ENCODE measurements at regions not wholly inside any gene's neighbourhood (a gene's known extent, or its start where the extent isn't known, plus 50 kb on each side); places are given as distances from the start of the nearest gene placed in this dataset.

DNA sequence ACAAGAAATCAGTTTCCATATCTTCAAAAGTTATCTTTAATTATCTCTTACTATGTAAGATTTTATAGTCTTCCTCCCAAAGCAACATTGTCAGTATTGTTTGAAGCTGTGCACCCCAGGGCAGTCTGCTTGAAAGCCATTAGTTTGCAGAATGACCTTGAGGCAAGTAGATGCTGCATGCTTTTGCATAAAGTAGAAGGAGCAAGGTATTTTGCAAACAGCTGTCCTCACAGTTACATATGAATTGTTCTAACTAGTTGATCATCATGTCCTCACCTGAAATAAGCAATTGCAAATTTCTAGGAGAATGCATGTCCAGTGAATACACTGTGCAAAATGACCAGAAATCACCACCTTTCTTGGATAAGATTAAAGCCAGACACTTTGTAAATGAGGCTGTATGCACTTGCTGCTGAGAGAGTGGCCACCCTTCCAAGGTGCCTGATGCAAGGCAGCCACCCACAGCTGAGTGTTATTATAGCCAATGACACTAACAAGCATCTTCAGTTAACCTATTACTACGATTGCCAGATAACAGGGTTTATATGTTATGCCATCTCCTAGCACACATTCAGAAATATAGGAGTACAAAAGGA, 730.0 kb upstream of the TMEM132C start:
- Mint-ChIP-seq H3K4me1 (ENCODE audit: low read depth, unreplicated experiment) (no peaks in the 10 kb centered on the region), H3K27me3 (ENCODE audit: unreplicated experiment) (no peaks in the 10 kb centered on the region), H3K36me3 (ENCODE audit: insufficient read depth, unreplicated experiment) (no peaks in the 10 kb centered on the region), H3K4me3 (ENCODE audit: low read depth, unreplicated experiment) (no peak overlapping the region), H3K9me3 (ENCODE audit: low read depth, unreplicated experiment) (peaks cover 8% of the 10 kb centered on the region), H3K27ac (ENCODE audit: unreplicated experiment) (no peak overlapping the region)
- DNase-seq = no peak
- CTCF ChIA-PET = no interaction called here
- TF ChIP-seq, protein P1, sequence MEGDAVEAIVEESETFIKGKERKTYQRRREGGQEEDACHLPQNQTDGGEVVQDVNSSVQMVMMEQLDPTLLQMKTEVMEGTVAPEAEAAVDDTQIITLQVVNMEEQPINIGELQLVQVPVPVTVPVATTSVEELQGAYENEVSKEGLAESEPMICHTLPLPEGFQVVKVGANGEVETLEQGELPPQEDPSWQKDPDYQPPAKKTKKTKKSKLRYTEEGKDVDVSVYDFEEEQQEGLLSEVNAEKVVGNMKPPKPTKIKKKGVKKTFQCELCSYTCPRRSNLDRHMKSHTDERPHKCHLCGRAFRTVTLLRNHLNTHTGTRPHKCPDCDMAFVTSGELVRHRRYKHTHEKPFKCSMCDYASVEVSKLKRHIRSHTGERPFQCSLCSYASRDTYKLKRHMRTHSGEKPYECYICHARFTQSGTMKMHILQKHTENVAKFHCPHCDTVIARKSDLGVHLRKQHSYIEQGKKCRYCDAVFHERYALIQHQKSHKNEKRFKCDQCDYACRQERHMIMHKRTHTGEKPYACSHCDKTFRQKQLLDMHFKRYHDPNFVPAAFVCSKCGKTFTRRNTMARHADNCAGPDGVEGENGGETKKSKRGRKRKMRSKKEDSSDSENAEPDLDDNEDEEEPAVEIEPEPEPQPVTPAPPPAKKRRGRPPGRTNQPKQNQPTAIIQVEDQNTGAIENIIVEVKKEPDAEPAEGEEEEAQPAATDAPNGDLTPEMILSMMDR (IDR thresholded peaks at IDR 0.05; ENCODE audit: unreplicated experiment) = no peak
- intact Hi-C loops (cut with micrococcal nuclease; ENCODE audit: unreplicated experiment) = loop anchor here (1.0 kb wide), 1 partner anchor 25 kb away; no protein-coding TSS in a partner anchor
- BruUV-seq (replicated peaks) = no TSS peak

DNA sequence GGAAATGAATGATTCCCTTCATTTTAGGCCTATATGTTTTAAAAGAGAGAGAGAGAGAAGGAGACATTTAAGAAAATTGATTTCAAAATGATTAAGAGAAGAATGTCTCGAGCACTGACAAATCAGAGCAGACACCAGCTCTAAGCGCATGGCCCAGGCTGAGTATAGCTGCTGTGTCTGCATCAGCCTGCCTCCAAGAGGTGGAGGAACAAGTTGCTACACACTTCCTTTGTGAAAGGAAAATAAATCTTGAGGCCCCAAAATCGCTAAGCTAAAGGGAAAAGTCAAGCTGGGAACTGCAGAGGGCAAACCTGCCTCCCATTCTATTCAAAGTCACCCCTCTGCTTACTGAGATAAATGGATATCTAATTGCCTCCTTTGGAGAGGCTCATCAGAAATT, 728.7 kb upstream of the TMEM132C start:
- Mint-ChIP-seq H3K27me3 (ENCODE audit: unreplicated experiment) (no peaks in the 10 kb centered on the region), H3K9me3 (ENCODE audit: low read depth, unreplicated experiment) (peaks cover 10% of the 10 kb centered on the region), H3K27ac (ENCODE audit: unreplicated experiment) (no peak overlapping the region), H3K4me1 (ENCODE audit: low read depth, unreplicated experiment) (no peaks in the 10 kb centered on the region), H3K4me3 (ENCODE audit: low read depth, unreplicated experiment) (no peak overlapping the region), H3K36me3 (ENCODE audit: insufficient read depth, unreplicated experiment) (no peaks in the 10 kb centered on the region)
- no TSS peak for BruUV-seq (replicated peaks)
- intact Hi-C loops (cut with micrococcal nuclease; ENCODE audit: unreplicated experiment) = no loop called here
- TF ChIP-seq, protein P1 (IDR thresholded peaks at IDR 0.05; ENCODE audit: unreplicated experiment) = no peak
- CTCF ChIA-PET = no interaction called here
- no peak for DNase-seq

DNA sequence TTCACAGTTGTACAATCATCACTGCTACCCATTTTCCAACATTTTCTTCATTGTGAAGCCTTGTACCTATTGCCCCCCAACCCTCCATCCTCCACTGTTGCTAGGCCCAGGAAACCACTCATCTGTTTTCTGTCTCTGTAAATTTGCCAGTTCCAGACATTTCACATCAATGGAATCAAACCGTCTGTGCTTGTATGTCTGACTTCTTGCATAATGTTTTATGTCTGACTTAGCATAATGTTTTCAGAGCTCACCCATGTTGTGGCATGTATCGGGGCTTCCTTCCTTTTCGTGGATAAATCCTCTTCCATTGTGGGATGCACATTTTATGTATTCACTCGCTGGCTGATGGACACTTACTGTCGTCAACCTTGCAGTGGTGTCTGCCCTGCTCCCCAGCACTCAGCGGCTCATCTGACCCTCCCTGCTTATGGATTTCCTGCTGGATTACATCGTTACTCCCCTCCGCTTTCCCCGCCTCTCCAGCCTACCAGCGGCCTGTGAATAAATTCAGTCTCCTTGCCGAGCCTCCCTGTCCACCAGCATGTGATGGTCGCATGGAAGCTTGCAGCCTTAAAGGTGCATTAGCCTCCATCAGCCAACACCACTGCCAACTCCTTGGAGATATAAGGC, 727.6 kb upstream of the TMEM132C start:
- no peak overlapping the region for H3K4me3 Mint-ChIP-seq (ENCODE audit: low read depth, unreplicated experiment)
- H3K4me1 Mint-ChIP-seq (ENCODE audit: low read depth, unreplicated experiment) = no peaks in the 10 kb centered on the region
- H3K9me3 Mint-ChIP-seq (ENCODE audit: low read depth, unreplicated experiment) = peaks cover 13% of the 10 kb centered on the region
- intact Hi-C loops (cut with micrococcal nuclease; ENCODE audit: unreplicated experiment) = no loop called here
- peaks cover 4% of the 10 kb centered on the region for H3K36me3 Mint-ChIP-seq (ENCODE audit: insufficient read depth, unreplicated experiment)
- TF ChIP-seq, protein P1 (IDR thresholded peaks at IDR 0.05; ENCODE audit: unreplicated experiment) = no peak
- no peak overlapping the region for H3K27ac Mint-ChIP-seq (ENCODE audit: unreplicated experiment)
- DNase-seq = no peak
- CTCF ChIA-PET = no interaction called here
- BruUV-seq (replicated peaks) = no TSS peak
- H3K27me3 Mint-ChIP-seq (ENCODE audit: unreplicated experiment) = no peaks in the 10 kb centered on the region

DNA sequence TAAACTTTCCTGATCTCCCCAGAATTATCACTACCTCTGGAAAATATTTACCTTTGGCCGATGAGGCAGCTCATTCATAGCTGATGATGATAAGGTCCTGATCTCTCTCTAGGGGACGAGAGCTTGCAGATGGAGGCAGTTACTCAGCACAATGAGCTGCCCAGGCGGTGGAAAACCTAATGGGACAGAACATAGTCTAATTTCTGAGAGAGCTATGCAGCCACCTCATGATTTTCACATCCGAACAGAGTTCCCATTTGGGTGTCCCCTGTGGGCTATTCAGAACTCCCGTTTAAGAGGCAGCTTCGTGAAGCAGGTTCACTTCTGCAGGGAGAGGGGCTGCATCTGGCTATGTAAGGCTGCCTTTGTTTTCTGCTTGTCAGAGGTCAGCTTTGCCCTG, 724.6 kb upstream of the TMEM132C start:
- no peak for DNase-seq
- H3K36me3 Mint-ChIP-seq (ENCODE audit: insufficient read depth, unreplicated experiment) = peaks cover 4% of the 10 kb centered on the region
- no peaks in the 10 kb centered on the region for H3K27me3 Mint-ChIP-seq (ENCODE audit: unreplicated experiment)
- no peak overlapping the region for H3K27ac Mint-ChIP-seq (ENCODE audit: unreplicated experiment)
- no peak overlapping the region for H3K4me3 Mint-ChIP-seq (ENCODE audit: low read depth, unreplicated experiment)
- no peaks in the 10 kb centered on the region for H3K4me1 Mint-ChIP-seq (ENCODE audit: low read depth, unreplicated experiment)
- no TSS peak for BruUV-seq (replicated peaks)
- CTCF ChIA-PET = interaction anchor here (0.6 kb wide), 1 partner anchor 1949 kb away, joined by 3 read pairs; no protein-coding TSS in a partner anchor
- H3K9me3 Mint-ChIP-seq (ENCODE audit: low read depth, unreplicated experiment) = peaks cover 17% of the 10 kb centered on the region
- intact Hi-C loops (cut with micrococcal nuclease; ENCODE audit: unreplicated experiment) = no loop called here
- TF ChIP-seq, protein P1 (IDR thresholded peaks at IDR 0.05; ENCODE audit: unreplicated experiment) = no peak
